HEK293T (cell line): ENCODE measurements at regions not wholly inside any gene's neighbourhood (a gene's known extent, or its start where the extent isn't known, plus 50 kb on each side); places are given as distances from the start of the nearest gene placed in this dataset.

Source experiments
- CTCF ChIA-PET: fragments of 350-600 bp; formaldehyde crosslinking; extraction: SDS; loops from one replicate; lab custom pipeline; 2021; ENCODE audit warnings: antibody characterized with exemption, inconsistent platforms; lab: Yijun Ruan, JAX
- POLR2A ChIA-PET: fragments of 350-600 bp; formaldehyde crosslinking; extraction: SDS; loops from one replicate; lab custom pipeline; 2020; ENCODE audit warnings: antibody characterized with exemption, inconsistent platforms; lab: Yijun Ruan, JAX
- DNase-seq: peaks from one replicate; pipeline ENCODE4 v3.0.0; 2012; ENCODE audit warnings: mixed read lengths; ENCODE audit errors: extremely low spot score
- ARNT ChIP-seq: fragments of 450-650 bp; IDR thresholded peaks from 2 replicates; pipeline ENCODE4 v1.6.1; 2017; ENCODE audit warnings: mild to moderate bottlenecking
- BHLHE40 ChIP-seq: fragments of 450-650 bp; IDR thresholded peaks from 2 replicates; pipeline ENCODE4 v1.6.1; 2016; ENCODE audit warnings: mild to moderate bottlenecking, moderate library complexity, borderline replicate concordance
- CTBP1 ChIP-seq: fragments of 450-650 bp; IDR thresholded peaks from 2 replicates; pipeline ENCODE4 v1.6.1; 2016; ENCODE audit warnings: borderline replicate concordance
- ELF4 ChIP-seq: fragments of 450-650 bp; IDR thresholded peaks from 2 replicates; pipeline ENCODE4 v1.6.1; 2017; ENCODE audit warnings: antibody characterized with exemption
- FOXA1 ChIP-seq: fragments of 450-650 bp; IDR thresholded peaks from 2 replicates; pipeline ENCODE4 v1.6.1; 2016; ENCODE audit warnings: mild to moderate bottlenecking
- FOXK2 ChIP-seq: fragments of 450-650 bp; IDR thresholded peaks from 2 replicates; pipeline ENCODE4 v1.6.1; 2016; ENCODE audit warnings: mild to moderate bottlenecking
- FOXM1 ChIP-seq: fragments of 450-650 bp; IDR thresholded peaks from 2 replicates; pipeline ENCODE4 v1.6.1; 2017; ENCODE audit warnings: mild to moderate bottlenecking, borderline replicate concordance
- HDGF ChIP-seq: fragments of 450-650 bp; IDR thresholded peaks from 2 replicates; pipeline ENCODE4 v1.6.1; 2017; ENCODE audit warnings: antibody characterized with exemption, borderline replicate concordance
- L3MBTL2 ChIP-seq: fragments of 450-650 bp; conservative IDR thresholded peaks from 2 replicates; pipeline ENCODE4 v1.6.1; 2016; ENCODE audit warnings: mild to moderate bottlenecking
- LEF1 ChIP-seq: fragments of 450-650 bp; IDR thresholded peaks from 2 replicates; pipeline ENCODE4 v1.6.1; 2017; ENCODE audit warnings: mild to moderate bottlenecking, borderline replicate concordance
- NFRKB ChIP-seq: fragments of 450-650 bp; IDR thresholded peaks from 2 replicates; pipeline ENCODE4 v1.6.1; 2016; ENCODE audit warnings: mild to moderate bottlenecking, moderate library complexity
- SP1 ChIP-seq: fragments of 450-650 bp; IDR thresholded peaks from 2 replicates; pipeline ENCODE4 v1.6.1; 2017
- SUZ12 ChIP-seq: fragments of 450-650 bp; IDR thresholded peaks from 2 replicates; pipeline ENCODE4 v1.6.1; 2016; ENCODE audit warnings: mild to moderate bottlenecking
- TARDBP ChIP-seq: fragments of 450-650 bp; IDR thresholded peaks from 2 replicates; pipeline ENCODE4 v1.6.1; 2016
- ZNF384 ChIP-seq: fragments of 450-650 bp; IDR thresholded peaks from 2 replicates; pipeline ENCODE4 v1.6.1; 2016
- TF ChIP-seq, protein P1 (sequence below): fragments of 450-650 bp; IDR thresholded peaks from 2 replicates; pipeline ENCODE4 v1.6.1; 2016

DNA sequence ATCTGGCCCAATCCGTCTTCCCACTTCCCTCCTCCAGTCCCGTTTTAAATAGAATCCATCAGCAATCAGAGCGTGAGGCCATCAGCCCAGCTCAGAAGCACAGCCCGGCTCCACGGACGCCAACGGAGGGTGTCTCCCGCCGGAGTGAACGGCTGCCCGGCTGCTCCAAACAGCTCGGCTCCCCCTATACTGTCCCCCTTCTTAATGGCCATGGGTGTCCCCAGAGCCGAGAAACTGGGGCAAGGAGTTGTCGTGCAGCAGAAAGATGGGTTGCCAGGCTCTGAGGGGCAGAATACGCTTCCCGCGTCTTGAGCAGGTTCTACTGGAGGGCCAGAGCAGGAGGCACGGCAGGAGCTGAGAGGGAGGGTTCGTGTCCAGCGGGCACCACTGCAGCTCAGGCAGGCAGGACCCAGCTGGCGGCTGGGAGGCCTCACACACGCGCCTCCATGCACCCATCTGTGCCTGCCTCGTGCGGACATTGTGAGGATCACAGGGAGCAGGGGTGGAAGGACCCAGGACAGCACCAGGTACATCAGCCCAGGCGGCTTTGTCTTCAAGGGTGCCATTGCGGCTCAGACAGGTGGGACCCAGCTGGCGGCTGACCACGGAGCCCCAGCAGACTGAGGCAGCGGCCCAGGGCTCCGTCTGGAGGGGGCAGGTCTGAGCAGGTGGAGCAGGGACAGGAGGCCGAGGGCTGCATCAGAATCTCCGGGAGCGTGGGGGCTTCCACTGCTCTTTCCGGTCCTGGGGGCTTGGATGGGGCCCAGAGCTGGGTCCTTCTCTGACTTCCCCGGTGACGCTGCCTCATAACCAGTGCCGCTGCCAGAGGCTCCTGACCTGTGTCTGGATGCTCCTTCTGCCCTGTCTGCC, 882.7 kb downstream of the BRD1 start:
- CTCF ChIA-PET: no interaction called here
- TF ChIP-seq ARNT: no peak
- TF ChIP-seq FOXK2: no peak
- TF ChIP-seq ELF4: no peak
- TF ChIP-seq ZNF384: no peak
- TF ChIP-seq BHLHE40: no peak
- TF ChIP-seq TARDBP: no peak
- TF ChIP-seq NFRKB: no peak
- TF ChIP-seq, protein P1, sequence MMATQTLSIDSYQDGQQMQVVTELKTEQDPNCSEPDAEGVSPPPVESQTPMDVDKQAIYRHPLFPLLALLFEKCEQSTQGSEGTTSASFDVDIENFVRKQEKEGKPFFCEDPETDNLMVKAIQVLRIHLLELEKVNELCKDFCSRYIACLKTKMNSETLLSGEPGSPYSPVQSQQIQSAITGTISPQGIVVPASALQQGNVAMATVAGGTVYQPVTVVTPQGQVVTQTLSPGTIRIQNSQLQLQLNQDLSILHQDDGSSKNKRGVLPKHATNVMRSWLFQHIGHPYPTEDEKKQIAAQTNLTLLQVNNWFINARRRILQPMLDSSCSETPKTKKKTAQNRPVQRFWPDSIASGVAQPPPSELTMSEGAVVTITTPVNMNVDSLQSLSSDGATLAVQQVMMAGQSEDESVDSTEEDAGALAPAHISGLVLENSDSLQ: no peak
- no peak for TF ChIP-seq SP1
- TF ChIP-seq LEF1: no peak
- no peak for TF ChIP-seq FOXA1
- TF ChIP-seq HDGF: no peak
- no peak for TF ChIP-seq L3MBTL2
- no peak for TF ChIP-seq FOXM1
- TF ChIP-seq CTBP1: no peak
- no peak for TF ChIP-seq SUZ12
- no peak for DNase-seq
- POLR2A ChIA-PET: no interaction called here

GRCh38 chr22:48944433-48944750, 883.3 kb downstream of the BRD1 start:
- POLR2A ChIA-PET: no interaction called here
- CTCF ChIA-PET: no interaction called here
- TF ChIP-seq ARNT (no peak), FOXA1 (no peak), LEF1 (no peak), FOXK2 (no peak)
- DNase-seq: no peak

GRCh38 chr22:48943567-48944432, 883.9 kb downstream of the BRD1 start:
- TF ChIP-seq FOXM1 (no peak), LEF1 (no peak), BHLHE40 (no peak), FOXA1 (no peak), ZNF384 (no peak), ARNT (no peak), CTBP1 (no peak), FOXK2 (no peak), SUZ12 (no peak), TARDBP (no peak), SP1 (no peak), HDGF (no peak), ELF4 (no peak), NFRKB (no peak)
- TF ChIP-seq, protein P1: no peak

GRCh38 chr22:48942698-48943566, 884.7 kb downstream of the BRD1 start:
- ChIA-PET POLR2A (no interaction called here), CTCF (no interaction called here)
- no peak for DNase-seq
- no peak for TF ChIP-seq FOXM1
- TF ChIP-seq FOXA1: no peak
- TF ChIP-seq ARNT: no peak
- no peak for TF ChIP-seq BHLHE40
- no peak for TF ChIP-seq SUZ12
- no peak for TF ChIP-seq HDGF
- TF ChIP-seq LEF1: no peak
- no peak for TF ChIP-seq L3MBTL2
- no peak for TF ChIP-seq SP1
- no peak for TF ChIP-seq TARDBP
- TF ChIP-seq, protein P1: no peak
- no peak for TF ChIP-seq NFRKB
- TF ChIP-seq ELF4: no peak
- TF ChIP-seq CTBP1: no peak
- no peak for TF ChIP-seq ZNF384

More at GRCh38 chr22:48943567-48944432, 883.9 kb downstream of the BRD1 start:
- POLR2A ChIA-PET: no interaction called here
- CTCF ChIA-PET: no interaction called here
- peak; percentile 31 for DNase-seq
